ENCODE measurements at regions not wholly inside any gene's neighbourhood (a gene's known extent, or its start where the extent isn't known, plus 50 kb on each side); places are given as distances from the start of the nearest gene placed in this dataset.

DNA sequence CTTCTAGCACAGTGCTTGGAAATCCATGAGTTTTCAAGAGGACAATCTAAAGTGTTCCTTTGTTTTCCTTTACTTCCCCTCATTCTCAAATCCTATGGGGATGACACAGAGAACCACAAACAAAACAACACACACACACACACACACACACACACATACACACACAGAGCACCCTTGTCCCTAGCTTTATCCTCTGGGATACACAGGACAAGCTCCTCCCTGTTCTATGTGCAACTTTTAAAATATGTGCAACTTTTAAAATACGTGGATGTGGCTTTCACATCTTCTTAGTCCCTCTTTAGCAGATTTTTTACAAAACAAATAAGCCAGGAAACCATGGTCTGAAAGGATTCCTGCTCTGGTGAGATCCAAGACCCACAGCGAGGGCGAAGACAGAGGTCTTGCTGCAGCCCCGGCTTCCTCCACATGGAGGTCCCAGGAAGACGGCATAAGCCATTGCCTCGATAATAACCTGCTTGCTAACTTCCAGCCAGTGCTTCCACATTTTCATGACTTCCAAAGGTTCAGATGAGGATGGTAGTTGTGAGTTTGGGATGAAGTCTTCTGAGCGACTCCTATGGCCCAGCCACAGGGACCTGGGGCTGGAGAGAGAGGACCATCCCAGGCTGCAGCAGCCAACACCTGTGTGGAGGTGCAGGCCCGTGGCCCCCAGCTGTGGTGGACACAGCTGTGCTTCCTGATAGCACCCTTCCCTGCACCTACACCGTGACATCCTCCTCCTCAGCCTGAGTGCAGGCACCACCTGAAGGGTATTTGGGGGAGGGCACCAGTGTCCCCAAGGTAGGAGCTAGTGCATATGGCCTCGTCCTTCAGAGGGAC is 62.8 kb upstream of the CD93 start:
- H3K4me3 ChIP-seq (ENCODE audit: low read depth, low read length): no peak overlapping the region
- no peak for TF ChIP-seq CTCF (IDR thresholded peaks at IDR 0.05; ENCODE audit: low read depth, low read length)

GRCh38 chr20:23147964-23148730 is 62.0 kb upstream of the CD93 start:
- TF ChIP-seq CTCF (IDR thresholded peaks at IDR 0.05; ENCODE audit: low read depth, low read length): no peak
- no peak overlapping the region for H3K4me3 ChIP-seq (ENCODE audit: low read depth, low read length)

- no peak for TF ChIP-seq CTCF (IDR thresholded peaks at IDR 0.05; ENCODE audit: low read depth, low read length)
- no peak overlapping the region for H3K4me3 ChIP-seq (ENCODE audit: low read depth, low read length)
Measured at GRCh38 chr20:23147647-23147963, 61.5 kb upstream of the CD93 start.

DNA sequence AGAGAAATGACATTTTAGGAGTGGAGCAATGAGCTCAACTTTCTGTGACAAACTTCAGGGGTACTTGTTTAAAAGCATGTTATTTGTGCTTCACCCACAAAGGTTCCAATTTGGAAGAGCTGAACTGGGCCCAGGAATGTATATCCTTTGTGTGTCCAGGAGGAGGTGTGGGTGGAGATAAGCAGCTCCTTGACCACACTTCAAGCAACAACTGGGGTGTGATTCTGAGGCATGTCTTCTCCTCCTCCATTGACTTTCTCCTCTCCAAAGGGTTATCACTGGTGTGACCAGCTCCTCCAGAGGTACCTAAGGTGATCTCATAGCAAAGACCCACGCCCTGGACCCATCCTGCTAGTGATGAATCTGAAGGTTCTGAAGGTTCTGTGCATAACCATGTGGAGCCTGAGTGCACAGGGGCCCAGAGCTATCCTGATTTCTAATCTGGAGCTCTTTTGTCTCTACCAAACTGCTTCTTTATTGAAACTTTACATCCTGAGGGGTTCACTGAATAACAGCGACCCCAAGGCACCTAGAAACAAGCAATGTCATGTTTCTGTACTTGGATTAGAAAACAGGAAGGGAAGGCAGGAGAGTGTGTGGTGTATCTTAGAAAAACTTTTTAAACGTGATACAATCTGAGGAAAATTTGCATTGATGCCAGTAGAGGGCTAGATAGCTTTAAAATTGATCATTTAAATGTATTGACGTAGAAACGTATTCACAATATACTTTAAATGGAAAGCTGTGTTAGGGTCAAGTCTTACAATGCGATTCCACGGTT is 60.9 kb upstream of the CD93 start:
- no peak overlapping the region for H3K4me3 ChIP-seq (ENCODE audit: low read depth, low read length)
- no peak for TF ChIP-seq CTCF (IDR thresholded peaks at IDR 0.05; ENCODE audit: low read depth, low read length)

- no peak overlapping the region for H3K4me3 ChIP-seq (ENCODE audit: low read depth, low read length)
- TF ChIP-seq CTCF (IDR thresholded peaks at IDR 0.05; ENCODE audit: low read depth, low read length): no peak
Measured at GRCh38 chr20:23146181-23146580, 60.1 kb upstream of the CD93 start.

DNA sequence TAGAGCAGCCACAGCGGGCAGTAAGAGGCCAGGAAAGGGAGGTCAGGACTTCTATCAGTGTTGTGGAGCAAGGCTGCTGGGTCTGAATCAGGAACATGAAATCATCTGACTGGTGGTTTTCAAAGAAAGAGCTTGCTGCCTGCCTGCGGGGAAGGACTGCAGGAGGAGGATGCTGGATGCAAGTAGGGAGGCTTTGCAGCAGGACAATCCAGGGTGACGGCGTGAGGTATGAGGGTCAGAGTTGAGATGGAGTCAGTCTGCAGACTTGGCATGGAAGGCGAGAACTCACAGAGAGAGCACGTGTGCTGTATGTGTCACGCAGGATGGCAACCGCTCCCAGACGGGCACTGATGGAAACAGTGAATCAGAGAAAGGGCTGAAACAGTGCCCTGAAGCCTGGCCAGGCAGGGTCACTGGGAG is 59.2 kb upstream of the CD93 start:
- H3K4me3 ChIP-seq (ENCODE audit: low read depth, low read length): no peak overlapping the region
- no peak for TF ChIP-seq CTCF (IDR thresholded peaks at IDR 0.05; ENCODE audit: low read depth, low read length)

Data from WI38 (cell line).